ENCODE measurements at regions not wholly inside any gene's neighbourhood (a gene's known extent, or its start where the extent isn't known, plus 50 kb on each side); places are given as distances from the start of the nearest gene placed in this dataset.
A peak's percentile ranks its signal among the peaks of the same experiment; 100 is the strongest.

DNA sequence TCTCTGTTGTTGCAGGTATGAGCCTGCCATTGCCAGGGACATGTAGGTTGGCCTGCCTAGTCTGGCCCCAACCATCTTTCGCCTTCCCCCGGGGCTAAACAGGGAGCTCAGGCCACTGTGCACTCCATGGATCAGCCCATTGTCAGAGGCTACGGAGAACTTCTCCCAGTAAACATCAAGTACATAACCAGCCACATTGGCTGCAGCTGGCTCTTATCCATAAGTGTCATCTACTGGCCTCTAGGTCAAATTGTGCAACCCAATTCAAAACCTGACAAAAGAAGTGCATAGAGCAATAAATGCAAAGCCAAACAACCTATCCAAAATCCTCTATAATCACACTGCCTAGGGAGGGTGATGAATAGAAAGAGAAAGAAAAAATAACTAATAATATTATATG lies 418.1 kb upstream of the DCC start:
- POLR2A ChIA-PET (ENCODE audit: partially characterized antibody), result no interaction called here

GRCh38 chr18:51933903-51934302 lies 406.1 kb upstream of the DCC start:
- Mint-ChIP-seq H3K27me3 (no peaks in the 10 kb centered on the region), H3K9me3 (peaks cover 0 to 17% (median 4%) of the 10 kb centered on the region in 8 donors), H3K36me3 (no peaks in the 10 kb centered on the region), H3K27ac (no peak overlapping the region), H3K4me3 (no peak overlapping the region), H3K4me1 (no peaks in the 10 kb centered on the region)
- DNase-seq, result no peak
- ChIA-PET CTCF (ENCODE audit: partially characterized antibody) (no interaction called here), POLR2A (ENCODE audit: partially characterized antibody) (no interaction called here)
- Histone ChIP-seq H3K27me3 (ENCODE audit: insufficient read depth, low read length) (no peaks in the 10 kb centered on the region), H3K9me3 (ENCODE audit: control insufficient read depth in 1 of 2, low read length in 2 of 2) (peaks cover 0 to 4% of the 10 kb centered on the region in 2 donors), H3K4me3 (ENCODE audit: low read length in 2 of 2) (no peak overlapping the region), H3K4me1 (ENCODE audit: insufficient read depth, low read length) (no peaks in the 10 kb centered on the region), H3K27ac (ENCODE audit: low read depth, low read length) (no peak overlapping the region), H3K36me3 (ENCODE audit: insufficient read depth, low read length) (no peaks in the 10 kb centered on the region)
- intact Hi-C loops (cut with micrococcal nuclease), result no loop called here

More for the DNA sequence above, 418.1 kb upstream of the DCC start:
- Mint-ChIP-seq H3K27ac (no peak overlapping the region), H3K27me3 (no peaks in the 10 kb centered on the region), H3K9me3 (peaks cover 0 to 11% (median 3%) of the 10 kb centered on the region in 8 donors), H3K36me3 (no peaks in the 10 kb centered on the region), H3K4me3 (no peak overlapping the region), H3K4me1 (no peaks in the 10 kb centered on the region)
- CTCF ChIA-PET (ENCODE audit: partially characterized antibody), result no interaction called here
- Histone ChIP-seq H3K36me3 (ENCODE audit: insufficient read depth, low read length) (no peaks in the 10 kb centered on the region), H3K27me3 (ENCODE audit: insufficient read depth, low read length) (no peaks in the 10 kb centered on the region), H3K27ac (ENCODE audit: low read depth, low read length) (no peak overlapping the region), H3K9me3 (ENCODE audit: control insufficient read depth in 1 of 2, low read length in 2 of 2) (no peaks in the 10 kb centered on the region), H3K4me3 (ENCODE audit: low read length in 2 of 2) (no peak overlapping the region), H3K4me1 (ENCODE audit: insufficient read depth, low read length) (no peaks in the 10 kb centered on the region)
- DNase-seq, result no peak
- intact Hi-C loops (cut with micrococcal nuclease), result no loop called here

DNA sequence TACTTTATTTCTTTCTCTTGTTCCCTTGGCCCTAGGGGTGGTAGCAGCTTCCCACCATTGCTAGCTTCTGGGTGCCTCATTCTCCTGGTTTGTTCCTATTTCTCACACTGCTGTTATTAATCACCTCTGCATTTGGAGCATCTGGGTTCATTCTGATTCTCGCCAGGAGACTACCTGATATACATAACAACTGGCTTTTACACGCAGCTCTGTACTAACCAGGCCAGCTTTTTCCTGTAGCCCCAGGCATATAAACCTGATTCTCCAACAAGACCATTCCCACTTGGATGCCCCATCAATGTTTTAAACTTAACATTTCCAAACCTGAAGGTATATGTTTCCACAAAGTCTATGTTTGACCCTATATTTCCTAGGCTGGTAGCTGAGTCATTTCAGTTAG lies 403.9 kb upstream of the DCC start:
- CTCF ChIA-PET (ENCODE audit: partially characterized antibody), result no interaction called here
- Mint-ChIP-seq H3K4me1 (no peaks in the 10 kb centered on the region), H3K9me3 (peaks cover 0 to 3% (median 0%) of the 10 kb centered on the region in 8 donors), H3K27ac (no peak overlapping the region), H3K27me3 (no peaks in the 10 kb centered on the region), H3K36me3 (no peaks in the 10 kb centered on the region), H3K4me3 (no peak overlapping the region)
- no peaks in the 10 kb centered on the region for H3K36me3 ChIP-seq (ENCODE audit: insufficient read depth, low read length)
- intact Hi-C loops (cut with micrococcal nuclease), result no loop called here
- DNase-seq, result no peak
- no peaks in the 10 kb centered on the region for H3K9me3 ChIP-seq (ENCODE audit: control insufficient read depth in 1 of 2, low read length in 2 of 2)
- H3K4me1 ChIP-seq (ENCODE audit: insufficient read depth, low read length), result no peaks in the 10 kb centered on the region
- POLR2A ChIA-PET (ENCODE audit: partially characterized antibody), result no interaction called here
- no peaks in the 10 kb centered on the region for H3K27me3 ChIP-seq (ENCODE audit: insufficient read depth, low read length)
- H3K27ac ChIP-seq (ENCODE audit: low read depth, low read length), result no peak overlapping the region
- H3K4me3 ChIP-seq (ENCODE audit: low read length in 2 of 2), result no peak overlapping the region

DNA sequence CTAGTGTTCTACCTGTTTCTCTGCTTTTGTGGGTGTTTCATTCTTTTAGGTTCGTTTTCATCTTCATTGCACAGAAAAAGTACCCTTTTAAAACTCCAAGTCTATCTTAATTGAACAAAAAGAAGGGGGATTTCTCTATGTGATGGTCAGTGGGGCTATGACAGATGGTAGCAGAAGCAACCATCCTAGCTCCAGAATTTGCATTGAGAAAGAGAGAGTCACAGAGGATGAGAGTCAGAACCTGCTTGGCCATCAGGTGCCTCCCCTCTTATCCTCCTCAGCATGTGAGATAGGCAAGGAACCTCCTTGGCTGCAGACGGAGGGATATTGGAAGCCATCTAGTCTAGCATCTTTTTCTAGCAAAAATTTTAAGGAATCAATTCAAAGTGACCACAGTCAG lies 398.0 kb upstream of the DCC start:
- H3K27ac ChIP-seq (ENCODE audit: low read depth, low read length), result no peak overlapping the region
- Mint-ChIP-seq H3K4me3 (no peak overlapping the region), H3K9me3 (peaks cover 0 to 3% (median 0%) of the 10 kb centered on the region in 8 donors), H3K36me3 (no peaks in the 10 kb centered on the region), H3K27me3 (no peaks in the 10 kb centered on the region), H3K27ac (no peak overlapping the region), H3K4me1 (no peaks in the 10 kb centered on the region)
- ChIA-PET CTCF (ENCODE audit: partially characterized antibody) (no interaction called here), POLR2A (ENCODE audit: partially characterized antibody) (no interaction called here)
- DNase-seq, result no peak
- H3K9me3 ChIP-seq (ENCODE audit: control insufficient read depth in 1 of 2, low read length in 2 of 2), result no peaks in the 10 kb centered on the region
- intact Hi-C loops (cut with micrococcal nuclease), result no loop called here
- no peaks in the 10 kb centered on the region for H3K27me3 ChIP-seq (ENCODE audit: insufficient read depth, low read length)
- H3K4me1 ChIP-seq (ENCODE audit: insufficient read depth, low read length), result no peaks in the 10 kb centered on the region
- no peak overlapping the region for H3K4me3 ChIP-seq (ENCODE audit: low read length in 2 of 2)
- H3K36me3 ChIP-seq (ENCODE audit: insufficient read depth, low read length), result no peaks in the 10 kb centered on the region

DNA sequence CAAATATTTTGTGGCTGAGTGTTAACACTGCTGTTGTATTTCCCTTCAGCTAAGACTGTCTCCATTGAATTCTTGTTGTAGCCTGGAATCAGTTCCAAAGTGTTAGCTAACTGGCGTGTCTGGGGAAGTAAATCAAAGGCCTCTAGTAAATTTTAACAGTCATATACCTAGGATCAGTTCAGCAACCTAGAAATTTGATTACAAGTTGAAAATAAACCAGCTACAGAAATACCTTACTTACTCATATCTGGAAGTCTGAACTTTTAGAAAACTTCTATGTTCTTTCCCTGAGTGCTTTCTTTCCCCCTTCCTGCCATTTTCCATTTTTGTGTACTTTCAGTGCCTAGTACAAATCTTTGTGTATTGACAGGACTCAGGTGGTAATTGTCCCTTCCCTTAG lies 396.7 kb upstream of the DCC start:
- H3K27me3 ChIP-seq (ENCODE audit: insufficient read depth, low read length), result no peaks in the 10 kb centered on the region
- Mint-ChIP-seq H3K9me3 (peaks cover 0 to 2% (median 0%) of the 10 kb centered on the region in 8 donors), H3K27ac (no peak overlapping the region), H3K27me3 (no peaks in the 10 kb centered on the region), H3K36me3 (no peaks in the 10 kb centered on the region), H3K4me1 (no peaks in the 10 kb centered on the region), H3K4me3 (no peak overlapping the region)
- intact Hi-C loops (cut with micrococcal nuclease), result no loop called here
- no peaks in the 10 kb centered on the region for H3K4me1 ChIP-seq (ENCODE audit: insufficient read depth, low read length)
- no peak overlapping the region for H3K4me3 ChIP-seq (ENCODE audit: low read length in 2 of 2)
- no peak overlapping the region for H3K27ac ChIP-seq (ENCODE audit: low read depth, low read length)
- CTCF ChIA-PET (ENCODE audit: partially characterized antibody), result no interaction called here
- no peaks in the 10 kb centered on the region for H3K36me3 ChIP-seq (ENCODE audit: insufficient read depth, low read length)
- no peak for DNase-seq
- no peaks in the 10 kb centered on the region for H3K9me3 ChIP-seq (ENCODE audit: control insufficient read depth in 1 of 2, low read length in 2 of 2)
- POLR2A ChIA-PET (ENCODE audit: partially characterized antibody), result no interaction called here

- no peak overlapping the region for H3K4me3 ChIP-seq (ENCODE audit: low read length in 2 of 2)
- ChIA-PET POLR2A (ENCODE audit: partially characterized antibody) (no interaction called here), CTCF (ENCODE audit: partially characterized antibody) (no interaction called here)
- Mint-ChIP-seq H3K36me3 (no peaks in the 10 kb centered on the region), H3K4me3 (no peak overlapping the region), H3K9me3 (peaks cover 0 to 6% (median 0%) of the 10 kb centered on the region in 8 donors), H3K4me1 (no peaks in the 10 kb centered on the region), H3K27me3 (peaks cover 0 to 2% of the 10 kb centered on the region in 2 donors), H3K27ac (no peak overlapping the region)
- H3K27me3 ChIP-seq (ENCODE audit: insufficient read depth, low read length), result no peaks in the 10 kb centered on the region
- no peaks in the 10 kb centered on the region for H3K4me1 ChIP-seq (ENCODE audit: insufficient read depth, low read length)
- no peak overlapping the region for H3K27ac ChIP-seq (ENCODE audit: low read depth, low read length)
- no peak for DNase-seq
- intact Hi-C loops (cut with micrococcal nuclease), result no loop called here
- H3K9me3 ChIP-seq (ENCODE audit: control insufficient read depth in 1 of 2, low read length in 2 of 2), result no peaks in the 10 kb centered on the region
- H3K36me3 ChIP-seq (ENCODE audit: insufficient read depth, low read length), result no peaks in the 10 kb centered on the region
These were observed 393.1 kb upstream of the DCC start for GRCh38 chr18:51946946-51947345.

DNA sequence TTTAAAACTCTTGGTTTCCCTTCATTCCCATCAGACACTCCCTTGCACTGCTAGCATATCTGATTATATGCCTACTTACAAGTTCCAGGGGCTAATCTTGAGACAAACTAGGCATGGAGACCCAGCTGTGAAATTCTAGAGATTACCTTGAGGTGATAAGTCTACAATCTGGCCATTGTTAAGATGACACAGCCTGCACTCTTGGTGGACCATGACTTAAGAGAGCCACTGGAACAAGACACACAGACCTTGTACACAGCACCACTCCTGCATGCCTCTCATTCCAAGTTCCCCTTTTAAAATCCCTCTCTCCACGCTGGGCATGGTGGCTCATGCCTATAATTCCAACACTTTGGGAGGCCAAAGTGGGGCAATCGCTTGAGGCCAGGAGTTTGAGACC lies 387.2 kb upstream of the DCC start:
- H3K27ac Mint-ChIP-seq, result no peak overlapping the region
- DNase-seq, result no peak
- H3K9me3 Mint-ChIP-seq, result peaks cover 0 to 14% (median 0%) of the 10 kb centered on the region in 8 donors
- Histone ChIP-seq H3K4me1 (ENCODE audit: insufficient read depth, low read length) (no peaks in the 10 kb centered on the region), H3K27me3 (ENCODE audit: insufficient read depth, low read length) (no peaks in the 10 kb centered on the region), H3K9me3 (ENCODE audit: control insufficient read depth in 1 of 2, low read length in 2 of 2) (no peaks in the 10 kb centered on the region), H3K27ac (ENCODE audit: low read depth, low read length) (no peak overlapping the region), H3K4me3 (ENCODE audit: low read length in 2 of 2) (no peak overlapping the region), H3K36me3 (ENCODE audit: insufficient read depth, low read length) (no peaks in the 10 kb centered on the region)
- ChIA-PET POLR2A (ENCODE audit: partially characterized antibody) (no interaction called here), CTCF (ENCODE audit: partially characterized antibody) (no interaction called here)
- peaks cover 0 to 2% of the 10 kb centered on the region in 2 donors for H3K27me3 Mint-ChIP-seq
- H3K4me1 Mint-ChIP-seq, result no peaks in the 10 kb centered on the region
- intact Hi-C loops (cut with micrococcal nuclease), result no loop called here
- no peak overlapping the region for H3K4me3 Mint-ChIP-seq
- no peaks in the 10 kb centered on the region for H3K36me3 Mint-ChIP-seq

GRCh38 chr18:51953521-51953920 lies 386.5 kb upstream of the DCC start:
- Mint-ChIP-seq H3K27me3 (peaks cover 0 to 2% of the 10 kb centered on the region in 2 donors), H3K4me3 (no peak overlapping the region), H3K27ac (peak overlapping the region in 1 of 7 donors; percentile 67), H3K36me3 (no peaks in the 10 kb centered on the region), H3K4me1 (no peaks in the 10 kb centered on the region), H3K9me3 (peaks cover 0 to 14% (median 0%) of the 10 kb centered on the region in 8 donors)
- DNase-seq, result no peak
- Histone ChIP-seq H3K4me3 (ENCODE audit: low read length in 2 of 2) (no peak overlapping the region), H3K27ac (ENCODE audit: low read depth, low read length) (no peak overlapping the region), H3K36me3 (ENCODE audit: insufficient read depth, low read length) (no peaks in the 10 kb centered on the region), H3K27me3 (ENCODE audit: insufficient read depth, low read length) (no peaks in the 10 kb centered on the region), H3K9me3 (ENCODE audit: control insufficient read depth in 1 of 2, low read length in 2 of 2) (no peaks in the 10 kb centered on the region), H3K4me1 (ENCODE audit: insufficient read depth, low read length) (no peaks in the 10 kb centered on the region)
- CTCF ChIA-PET (ENCODE audit: partially characterized antibody), result no interaction called here
- intact Hi-C loops (cut with micrococcal nuclease), result no loop called here
- POLR2A ChIA-PET (ENCODE audit: partially characterized antibody), result no interaction called here
